ENCODE measurements at regions not wholly inside any gene's neighbourhood (a gene's known extent, or its start where the extent isn't known, plus 50 kb on each side); places are given as distances from the start of the nearest gene placed in this dataset.
A peak's percentile ranks its signal among the peaks of the same experiment; 100 is the strongest.

GRCh38 chr2:145584353-145584752 is 1064.4 kb upstream of the ZEB2 start:
- Histone ChIP-seq H3K27ac (ENCODE audit: poor library complexity, severe bottlenecking) (no peak overlapping the region), H3K9me3 (ENCODE audit: severe bottlenecking) (no peaks in the 10 kb centered on the region), H3K4me1 (ENCODE audit: insufficient read depth, poor library complexity, severe bottlenecking) (no peaks in the 10 kb centered on the region), H3K36me3 (ENCODE audit: low read depth) (no peaks in the 10 kb centered on the region), H3K4me3 (ENCODE audit: severe bottlenecking) (no peak overlapping the region), H3K27me3 (ENCODE audit: insufficient read depth, poor library complexity, severe bottlenecking) (no peaks in the 10 kb centered on the region)
- DNase-seq (ENCODE audit: low spot score) (no peak), ATAC-seq (ENCODE audit: low read depth) (no peak)
- TF ChIP-seq, protein P1, sequence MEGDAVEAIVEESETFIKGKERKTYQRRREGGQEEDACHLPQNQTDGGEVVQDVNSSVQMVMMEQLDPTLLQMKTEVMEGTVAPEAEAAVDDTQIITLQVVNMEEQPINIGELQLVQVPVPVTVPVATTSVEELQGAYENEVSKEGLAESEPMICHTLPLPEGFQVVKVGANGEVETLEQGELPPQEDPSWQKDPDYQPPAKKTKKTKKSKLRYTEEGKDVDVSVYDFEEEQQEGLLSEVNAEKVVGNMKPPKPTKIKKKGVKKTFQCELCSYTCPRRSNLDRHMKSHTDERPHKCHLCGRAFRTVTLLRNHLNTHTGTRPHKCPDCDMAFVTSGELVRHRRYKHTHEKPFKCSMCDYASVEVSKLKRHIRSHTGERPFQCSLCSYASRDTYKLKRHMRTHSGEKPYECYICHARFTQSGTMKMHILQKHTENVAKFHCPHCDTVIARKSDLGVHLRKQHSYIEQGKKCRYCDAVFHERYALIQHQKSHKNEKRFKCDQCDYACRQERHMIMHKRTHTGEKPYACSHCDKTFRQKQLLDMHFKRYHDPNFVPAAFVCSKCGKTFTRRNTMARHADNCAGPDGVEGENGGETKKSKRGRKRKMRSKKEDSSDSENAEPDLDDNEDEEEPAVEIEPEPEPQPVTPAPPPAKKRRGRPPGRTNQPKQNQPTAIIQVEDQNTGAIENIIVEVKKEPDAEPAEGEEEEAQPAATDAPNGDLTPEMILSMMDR (IDR thresholded peaks at IDR 0.05; ENCODE audit: poor library complexity, severe bottlenecking): no peak

DNA sequence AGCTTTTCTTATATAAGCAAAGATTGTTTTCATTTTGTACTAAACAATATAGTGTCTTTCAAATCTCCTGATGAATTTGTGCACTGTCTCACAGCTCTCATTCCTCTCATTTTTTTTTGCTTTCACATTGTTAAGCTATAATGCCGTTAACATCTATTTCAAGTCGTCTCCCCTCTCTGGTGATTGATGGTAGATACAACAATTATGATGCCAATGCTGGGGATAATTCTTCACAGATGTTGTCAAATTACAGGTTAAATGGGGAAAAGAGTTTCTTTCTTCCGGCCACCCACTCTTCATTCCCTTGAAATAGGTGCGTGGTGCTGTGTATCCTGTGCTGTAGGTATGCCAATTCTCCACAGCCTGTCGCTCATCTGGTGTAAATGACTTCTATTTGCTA is 1053.7 kb upstream of the ZEB2 start:
- Histone ChIP-seq H3K4me1 (ENCODE audit: insufficient read depth, poor library complexity, severe bottlenecking) (no peaks in the 10 kb centered on the region), H3K36me3 (ENCODE audit: low read depth) (no peaks in the 10 kb centered on the region), H3K27ac (ENCODE audit: poor library complexity, severe bottlenecking) (no peak overlapping the region), H3K9me3 (ENCODE audit: severe bottlenecking) (no peaks in the 10 kb centered on the region), H3K27me3 (ENCODE audit: insufficient read depth, poor library complexity, severe bottlenecking) (no peaks in the 10 kb centered on the region), H3K4me3 (ENCODE audit: severe bottlenecking) (no peak overlapping the region)
- ATAC-seq (ENCODE audit: low read depth): no peak
- TF ChIP-seq, protein P1 (IDR thresholded peaks at IDR 0.05; ENCODE audit: poor library complexity, severe bottlenecking): no peak
- no peak for DNase-seq (ENCODE audit: low spot score)

DNA sequence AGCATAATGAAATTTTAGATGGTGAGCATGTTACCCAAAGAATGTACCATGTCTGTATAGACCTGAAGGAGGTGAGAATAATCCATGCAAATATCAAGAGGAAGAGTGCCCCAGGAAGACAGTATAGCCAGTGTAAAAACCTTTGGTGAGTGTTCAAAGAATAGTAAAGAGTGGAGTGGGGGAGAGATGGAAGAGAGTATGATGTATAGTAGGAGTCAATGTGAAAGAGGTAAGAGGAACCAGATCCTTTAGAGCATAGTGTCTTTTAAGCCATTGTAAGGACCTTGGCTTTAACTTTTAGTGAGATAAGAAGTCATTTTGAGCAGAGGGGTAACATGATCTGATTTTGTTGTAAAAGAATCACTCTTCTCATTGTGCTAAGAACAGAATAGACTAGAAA is 1052.3 kb upstream of the ZEB2 start:
- Histone ChIP-seq H3K36me3 (ENCODE audit: low read depth) (no peaks in the 10 kb centered on the region), H3K4me3 (ENCODE audit: severe bottlenecking) (no peak overlapping the region), H3K27ac (ENCODE audit: poor library complexity, severe bottlenecking) (no peak overlapping the region), H3K4me1 (ENCODE audit: insufficient read depth, poor library complexity, severe bottlenecking) (no peaks in the 10 kb centered on the region), H3K27me3 (ENCODE audit: insufficient read depth, poor library complexity, severe bottlenecking) (no peaks in the 10 kb centered on the region), H3K9me3 (ENCODE audit: severe bottlenecking) (no peaks in the 10 kb centered on the region)
- ATAC-seq (ENCODE audit: low read depth) (no peak), DNase-seq (ENCODE audit: low spot score) (no peak)
- TF ChIP-seq, protein P1 (IDR thresholded peaks at IDR 0.05; ENCODE audit: poor library complexity, severe bottlenecking): no peak

GRCh38 chr2:145569108-145569507 is 1049.2 kb upstream of the ZEB2 start:
- no peaks in the 10 kb centered on the region for H3K27me3 ChIP-seq (ENCODE audit: insufficient read depth, poor library complexity, severe bottlenecking)
- H3K4me1 ChIP-seq (ENCODE audit: insufficient read depth, poor library complexity, severe bottlenecking): no peaks in the 10 kb centered on the region
- no peak for DNase-seq (ENCODE audit: low spot score)
- ATAC-seq (ENCODE audit: low read depth): 0 out of 3 replicates have a peak, but pooled peaks have one; percentile 25
- no peaks in the 10 kb centered on the region for H3K9me3 ChIP-seq (ENCODE audit: severe bottlenecking)
- H3K36me3 ChIP-seq (ENCODE audit: low read depth): no peaks in the 10 kb centered on the region
- H3K4me3 ChIP-seq (ENCODE audit: severe bottlenecking): no peak overlapping the region
- TF ChIP-seq, protein P1 (IDR thresholded peaks at IDR 0.05; ENCODE audit: poor library complexity, severe bottlenecking): no peak
- H3K27ac ChIP-seq (ENCODE audit: poor library complexity, severe bottlenecking): no peak overlapping the region

- Histone ChIP-seq H3K27me3 (ENCODE audit: insufficient read depth, poor library complexity, severe bottlenecking) (no peaks in the 10 kb centered on the region), H3K9me3 (ENCODE audit: severe bottlenecking) (no peaks in the 10 kb centered on the region), H3K4me1 (ENCODE audit: insufficient read depth, poor library complexity, severe bottlenecking) (peaks cover 2% of the 10 kb centered on the region), H3K36me3 (ENCODE audit: low read depth) (no peaks in the 10 kb centered on the region), H3K27ac (ENCODE audit: poor library complexity, severe bottlenecking) (no peak overlapping the region), H3K4me3 (ENCODE audit: severe bottlenecking) (no peak overlapping the region)
- TF ChIP-seq, protein P1 (IDR thresholded peaks at IDR 0.05; ENCODE audit: poor library complexity, severe bottlenecking): no peak
- ATAC-seq (ENCODE audit: low read depth): peak; percentile 88
- DNase-seq (ENCODE audit: low spot score): no peak
Measured at GRCh38 chr2:145563741-145564615, 1044.1 kb upstream of the ZEB2 start.

All from RWPE2 (cell line).